ENCODE measurements at regions not wholly inside any gene's neighbourhood (a gene's known extent, or its start where the extent isn't known, plus 50 kb on each side); places are given as distances from the start of the nearest gene placed in this dataset.

DNA sequence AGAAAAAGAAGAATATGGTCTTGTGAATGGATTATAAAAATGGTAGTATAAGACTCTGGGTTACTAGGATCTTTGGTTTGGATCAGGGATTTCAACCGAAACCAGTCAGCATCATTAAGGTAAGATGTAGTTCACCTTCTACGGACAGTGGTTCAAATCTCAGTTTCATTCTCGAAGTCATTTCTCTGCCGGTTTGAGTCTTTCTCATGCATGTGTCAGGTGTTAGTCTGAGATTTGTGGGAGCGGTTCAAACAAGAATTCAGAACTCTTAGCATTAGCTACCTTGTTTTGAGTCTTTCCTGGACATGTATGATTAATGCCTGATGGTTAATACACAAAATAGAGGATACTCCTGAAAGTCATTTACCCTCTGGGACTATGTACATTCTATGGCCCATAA lies 735.9 kb upstream of the NUDT12 start:
- H3K4me1 ChIP-seq (ENCODE audit: control insufficient read depth, extremely low read depth, insufficient read depth, low read length) = no peaks in the 10 kb centered on the region
- no peaks in the 10 kb centered on the region for H3K27me3 ChIP-seq (ENCODE audit: control insufficient read depth, extremely low read depth, insufficient read depth, low read length)
- H3K36me3 ChIP-seq (ENCODE audit: control insufficient read depth in 2 of 2, extremely low read depth in 1 of 2, insufficient read depth in 2 of 2, low read length in 2 of 2) = no peaks in the 10 kb centered on the region
- no peak overlapping the region for H3K27ac ChIP-seq (ENCODE audit: control insufficient read depth, insufficient read depth, low read length)
- TF ChIP-seq EZH2 (IDR thresholded peaks at IDR 0.05; ENCODE audit: low read length) = no peak
- no peak for TF ChIP-seq CTCF (optimal IDR thresholded peaks at IDR 0.05 in 1 of 3, IDR thresholded peaks at IDR 0.05 in 1 of 3, conservative IDR thresholded peaks at IDR 0.05 in 1 of 3; ENCODE audit: extremely low read depth in 1 of 3, insufficient read depth in 2 of 3, low read length in 3 of 3)
- H3K4me2 ChIP-seq (ENCODE audit: control insufficient read depth, extremely low read depth, insufficient read depth, low read depth, low read length) = no peak overlapping the region
- no peak overlapping the region for H2AFZ ChIP-seq (ENCODE audit: control insufficient read depth, low read length)
- dilution Hi-C loops (cut with MboI; ENCODE audit: extremely low pct_ligation_motif_present, low sequenced_read_pairs) = no loop called here
- no peaks in the 10 kb centered on the region for H3K79me2 ChIP-seq (ENCODE audit: control insufficient read depth, insufficient read depth, low read length)
- H3K9me3 ChIP-seq (ENCODE audit: control insufficient read depth, low read depth, low read length) = no peaks in the 10 kb centered on the region
- DNase-seq (ENCODE audit: low read depth, low spot score) (no peak), FAIRE-seq (no peak)
- no peaks in the 10 kb centered on the region for H3K9me1 ChIP-seq (ENCODE audit: control insufficient read depth, extremely low read depth, insufficient read depth, low read length)
- H3K9ac ChIP-seq (ENCODE audit: control insufficient read depth, extremely low read depth, insufficient read depth, low read length) = no peak overlapping the region
- no peaks in the 10 kb centered on the region for H4K20me1 ChIP-seq (ENCODE audit: control insufficient read depth, extremely low read depth, insufficient read depth, low read length)
- no peak overlapping the region for H3K4me3 ChIP-seq (ENCODE audit: control insufficient read depth in 2 of 3, extremely low read depth in 1 of 3, insufficient read depth in 2 of 3, low read depth in 1 of 3, low read length in 3 of 3)

GRCh38 chr5:104297076-104297475 lies 734.5 kb upstream of the NUDT12 start:
- H3K4me2 ChIP-seq (ENCODE audit: control insufficient read depth, extremely low read depth, insufficient read depth, low read depth, low read length) = no peak overlapping the region
- DNase-seq (ENCODE audit: low read depth, low spot score) (no peak), FAIRE-seq (no peak)
- no peak overlapping the region for H3K4me3 ChIP-seq (ENCODE audit: control insufficient read depth in 2 of 3, extremely low read depth in 1 of 3, insufficient read depth in 2 of 3, low read depth in 1 of 3, low read length in 3 of 3)
- no peaks in the 10 kb centered on the region for H3K27me3 ChIP-seq (ENCODE audit: control insufficient read depth, extremely low read depth, insufficient read depth, low read length)
- H4K20me1 ChIP-seq (ENCODE audit: control insufficient read depth, extremely low read depth, insufficient read depth, low read length) = no peaks in the 10 kb centered on the region
- dilution Hi-C loops (cut with MboI; ENCODE audit: extremely low pct_ligation_motif_present, low sequenced_read_pairs) = no loop called here
- H3K79me2 ChIP-seq (ENCODE audit: control insufficient read depth, insufficient read depth, low read length) = no peaks in the 10 kb centered on the region
- no peaks in the 10 kb centered on the region for H3K9me3 ChIP-seq (ENCODE audit: control insufficient read depth, low read depth, low read length)
- H3K9ac ChIP-seq (ENCODE audit: control insufficient read depth, extremely low read depth, insufficient read depth, low read length) = no peak overlapping the region
- no peak overlapping the region for H2AFZ ChIP-seq (ENCODE audit: control insufficient read depth, low read length)
- TF ChIP-seq CTCF (optimal IDR thresholded peaks at IDR 0.05 in 1 of 3, IDR thresholded peaks at IDR 0.05 in 1 of 3, conservative IDR thresholded peaks at IDR 0.05 in 1 of 3; ENCODE audit: extremely low read depth in 1 of 3, insufficient read depth in 2 of 3, low read length in 3 of 3) = no peak
- TF ChIP-seq EZH2 (IDR thresholded peaks at IDR 0.05; ENCODE audit: low read length) = no peak
- no peak overlapping the region for H3K27ac ChIP-seq (ENCODE audit: control insufficient read depth, insufficient read depth, low read length)
- no peaks in the 10 kb centered on the region for H3K9me1 ChIP-seq (ENCODE audit: control insufficient read depth, extremely low read depth, insufficient read depth, low read length)
- no peaks in the 10 kb centered on the region for H3K4me1 ChIP-seq (ENCODE audit: control insufficient read depth, extremely low read depth, insufficient read depth, low read length)
- no peaks in the 10 kb centered on the region for H3K36me3 ChIP-seq (ENCODE audit: control insufficient read depth in 2 of 2, extremely low read depth in 1 of 2, insufficient read depth in 2 of 2, low read length in 2 of 2)
